RWPE1 (cell line): ENCODE measurements at regions not wholly inside any gene's neighbourhood (a gene's known extent, or its start where the extent isn't known, plus 50 kb on each side); places are given as distances from the start of the nearest gene placed in this dataset.

Experiments used
- CTCF ChIA-PET: fragments of 350-600 bp; sonication (Branson Sonifier 250); formaldehyde crosslinking; extraction: SDS; loops from one replicate; lab custom pipeline; 2021; lab: Yijun Ruan, JAX
- POLR2A ChIA-PET: fragments of 400-600 bp; formaldehyde crosslinking; extraction: SDS; loops from one replicate; lab custom pipeline; 2020; ENCODE audit warnings: antibody characterized with exemption; ENCODE audit not compliant: low non-redundant PET; lab: Yijun Ruan, JAX
- DNase-seq: peaks from one replicate; pipeline ENCODE4 v3.0.0; 2012; ENCODE audit warnings: low spot score
- H3K27ac ChIP-seq: fragments of 450-650 bp; 2 replicates; pipeline ENCODE4 v1.5.1; 2017
- CTCF ChIP-seq: fragments of 450-650 bp; conservative IDR thresholded peaks from 2 replicates; pipeline ENCODE4 v1.5.1; 2017; ENCODE audit warnings: low read depth, mild to moderate bottlenecking

GRCh38 chr10:105986486-105986885 is 1178.0 kb downstream of the SORCS1 start:
- no peak overlapping the region for H3K27ac ChIP-seq
- no peak for TF ChIP-seq CTCF
- ChIA-PET CTCF (no interaction called here), POLR2A (no interaction called here)
- no peak for DNase-seq

- CTCF ChIA-PET: no interaction called here
These were observed 1181.8 kb downstream of the SORCS1 start for GRCh38 chr10:105982735-105983134.

DNA sequence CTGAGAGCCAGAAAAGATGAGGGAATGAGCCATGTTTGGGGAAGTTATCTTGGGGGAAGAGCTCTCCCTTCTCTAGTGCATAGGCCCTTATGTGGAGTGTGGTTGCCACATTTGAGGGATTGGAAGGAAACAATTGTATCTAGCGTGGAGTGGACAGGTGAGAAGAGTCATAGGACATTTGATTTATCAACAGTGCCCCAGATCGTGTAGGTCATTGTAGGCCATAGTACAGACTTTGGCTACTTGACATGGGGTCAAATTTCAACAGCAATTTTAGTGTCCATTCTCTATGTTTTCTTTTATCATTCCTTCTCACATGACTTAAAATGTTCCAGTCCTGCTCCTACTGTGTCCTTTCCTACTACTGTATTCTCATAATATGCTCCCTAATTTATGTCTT is 1182.8 kb downstream of the SORCS1 start:
- ChIA-PET POLR2A (no interaction called here), CTCF (no interaction called here)
- DNase-seq: no peak
- H3K27ac ChIP-seq: no peak overlapping the region
- TF ChIP-seq CTCF: no peak

More at GRCh38 chr10:105982735-105983134, 1181.8 kb downstream of the SORCS1 start:
- no peak for TF ChIP-seq CTCF
- H3K27ac ChIP-seq: no peak overlapping the region
- POLR2A ChIA-PET: no interaction called here
- no peak for DNase-seq

- ChIA-PET POLR2A (no interaction called here), CTCF (interaction anchor here (0.6 to 1.4 kb wide), 7 partner anchors 15 to 1189 kb away, joined by 3 to 6 read pairs (median 3); no protein-coding TSS in a partner anchor)
- peak; percentile 15; the same call in 1 of the 2 replicates for TF ChIP-seq CTCF
- H3K27ac ChIP-seq: no peak overlapping the region
- DNase-seq: peak; percentile 20
These were observed 1189.6 kb downstream of the SORCS1 start for GRCh38 chr10:105974803-105975456.

DNA sequence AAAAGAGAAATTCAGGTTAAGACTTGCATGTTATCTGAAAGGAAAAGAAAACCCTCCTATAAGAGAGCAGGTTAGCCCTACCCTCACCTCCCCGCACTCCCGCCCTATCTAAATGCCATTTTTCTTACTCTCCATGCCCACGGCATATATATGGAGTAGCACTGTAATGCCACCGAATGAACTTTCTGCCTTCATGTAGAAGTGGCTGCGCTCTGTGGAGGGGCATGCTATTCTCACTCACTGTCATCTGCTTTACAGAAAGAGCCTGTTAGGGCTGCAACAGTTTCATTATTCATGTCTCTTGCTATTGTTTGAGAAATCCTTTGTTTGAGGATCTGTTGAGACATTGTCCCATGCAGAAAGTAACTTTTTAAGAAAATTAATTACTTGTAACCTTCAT is 1190.6 kb downstream of the SORCS1 start:
- no peak for DNase-seq
- no peak overlapping the region for H3K27ac ChIP-seq
- CTCF ChIA-PET: no interaction called here
- POLR2A ChIA-PET: no interaction called here
- no peak for TF ChIP-seq CTCF

DNA sequence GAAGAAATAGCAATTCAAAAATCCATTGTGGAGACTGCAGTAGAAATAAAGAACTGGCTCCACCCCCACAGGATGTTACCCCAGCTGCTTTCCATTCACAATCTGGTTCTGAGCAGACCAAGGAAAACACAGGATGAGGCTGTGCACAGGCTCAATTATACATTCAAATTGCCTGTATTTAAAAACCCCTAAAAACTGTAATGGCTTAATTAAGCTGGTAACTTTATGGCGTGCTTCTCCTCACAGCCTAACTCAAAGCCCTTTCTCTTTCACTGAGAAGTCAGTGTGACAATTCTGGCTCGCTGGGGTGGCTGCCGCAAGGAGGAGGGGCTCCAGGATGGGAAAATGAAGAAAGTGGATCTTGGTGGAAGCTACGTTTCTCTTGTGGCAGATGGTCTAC is 1191.1 kb downstream of the SORCS1 start:
- ChIA-PET CTCF (interaction anchor here (0.6 kb wide), 1 partner anchor 22 kb away, joined by 4 read pairs; no protein-coding TSS in a partner anchor), POLR2A (no interaction called here)
- H3K27ac ChIP-seq: no peak overlapping the region
- no peak for DNase-seq
- TF ChIP-seq CTCF: no peak
